A673 (cell line): ENCODE measurements at regions not wholly inside any gene's neighbourhood (a gene's known extent, or its start where the extent isn't known, plus 50 kb on each side); places are given as distances from the start of the nearest gene placed in this dataset.

Source experiments
- BruUV-seq: library from RNA; stranded (reverse); fragments of 400-500 nt; replicated peaks from 2 replicates; lab custom pipeline; 2021; lab: Mats Ljungman, UMichigan
- CTCF ChIA-PET: fragments of 300-600 bp; sonication (Branson Sonifier 250); formaldehyde crosslinking; loops from one replicate; lab custom pipeline; 2022; ENCODE audit warnings: antibody characterized with exemption; lab: Charles Lee
- POLR2A ChIA-PET: fragments of 300-600 bp; sonication (Branson Sonifier 250); formaldehyde crosslinking; loops from one replicate; lab custom pipeline; 2022; ENCODE audit warnings: antibody characterized with exemption; ENCODE audit not compliant: low non-redundant PET; lab: Charles Lee
- DNase-seq: peaks from one replicate; pipeline ENCODE4 v3.0.0-alpha.2; 2015; ENCODE audit warnings: low spot score
- H3K27ac ChIP-seq: fragments of 200-600 bp; sonication (generic); 2 replicates; pipeline ENCODE4 v1.5.1; 2016; ENCODE audit warnings: mixed run types, low read depth, mild to moderate bottlenecking, mixed read lengths, antibody characterized with exemption, low read length; ENCODE audit not compliant: poor library complexity, severe bottlenecking
- H3K27me3 ChIP-seq: fragments of 200-600 bp; sonication (generic); replicated peaks from 2 replicates; pipeline ENCODE4 v1.6.1; 2017; ENCODE audit warnings: mixed run types, low read depth, mild to moderate bottlenecking, mixed read lengths, antibody characterized with exemption, low read length; ENCODE audit not compliant: insufficient read depth, poor library complexity
- H3K36me3 ChIP-seq: fragments of 200-600 bp; sonication (generic); 2 replicates; pipeline ENCODE4 v1.6.1; 2016; ENCODE audit warnings: mixed run types, mild to moderate bottlenecking, mixed read lengths, antibody characterized with exemption, low read length; ENCODE audit not compliant: insufficient read depth, poor library complexity, severe bottlenecking
- H3K4me1 ChIP-seq: fragments of 200-600 bp; sonication (generic); 2 replicates; pipeline ENCODE4 v1.6.1; 2017; ENCODE audit warnings: mixed run types, mild to moderate bottlenecking, mixed read lengths, antibody characterized with exemption, low read length; ENCODE audit not compliant: insufficient read depth, poor library complexity, severe bottlenecking
- H3K4me3 ChIP-seq: fragments of 200-600 bp; sonication (generic); 2 replicates; pipeline ENCODE4 v1.5.1; 2016; ENCODE audit warnings: low read depth, mixed run types, mild to moderate bottlenecking, mixed read lengths, low read length; ENCODE audit not compliant: poor library complexity, severe bottlenecking
- H3K9me3 ChIP-seq: fragments of 200-600 bp; sonication (generic); 2 replicates; pipeline ENCODE4 v1.6.1; 2016; ENCODE audit warnings: mixed run types, low read depth, mild to moderate bottlenecking, mixed read lengths, antibody characterized with exemption, low read length; ENCODE audit not compliant: poor library complexity, severe bottlenecking
- EZH2 ChIP-seq: fragments of 200-600 bp; sonication (generic); IDR thresholded peaks from 2 replicates; pipeline ENCODE4 v1.6.1; 2017; ENCODE audit warnings: borderline replicate concordance, low read depth, mild to moderate bottlenecking, mixed read lengths, antibody characterized with exemption, low read length; ENCODE audit not compliant: poor library complexity, severe bottlenecking
- intact Hi-C: fragments of 100-400 bp; cut with micrococcal nuclease; formaldehyde crosslinking; loops from one replicate; pipeline ENCODE4 v1.10.0; 2022; ENCODE audit not compliant: unreplicated experiment
- TF ChIP-seq, protein P1 (sequence below): fragments of 300-800, 200-600 bp; sonication (generic); conservative IDR thresholded peaks from 2 replicates; pipeline ENCODE4 v1.5.1; 2017; ENCODE audit warnings: low read depth, mild to moderate bottlenecking, antibody characterized with exemption, low read length, moderate library complexity, mixed read lengths

DNA sequence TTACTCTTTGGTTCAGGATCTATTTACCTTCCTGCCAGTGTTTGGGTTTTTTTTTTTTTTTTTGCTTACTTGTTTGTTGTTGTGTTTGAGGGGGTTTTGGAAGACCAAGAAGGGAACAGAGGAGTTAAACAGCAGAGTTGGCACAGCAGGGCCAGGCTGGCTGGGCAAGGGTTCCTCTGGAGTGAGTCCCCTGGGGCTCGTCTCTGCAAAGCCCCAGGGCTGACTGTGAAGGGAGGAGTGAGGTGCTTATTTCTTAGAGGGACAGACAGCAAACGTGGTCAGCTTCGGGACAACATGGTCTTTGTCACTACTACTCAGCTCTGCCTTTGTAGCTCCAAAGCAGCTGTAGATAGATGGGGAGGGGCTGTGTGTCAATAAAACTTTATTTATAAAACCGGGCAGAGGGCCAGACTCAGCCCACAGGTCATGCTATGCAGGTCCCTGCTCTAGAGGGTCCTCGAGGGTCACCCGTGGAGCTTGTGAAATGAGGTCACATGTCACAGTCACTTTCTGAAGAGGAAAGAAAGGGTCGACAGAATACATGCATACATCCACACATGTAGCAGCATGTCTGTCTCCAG, 1404.7 kb downstream of the BRD1 start:
- no peak for TF ChIP-seq EZH2
- ChIA-PET CTCF (no interaction called here), POLR2A (no interaction called here)
- Histone ChIP-seq H3K9me3 (no peaks in the 10 kb centered on the region), H3K27ac (no peak overlapping the region), H3K4me1 (no peaks in the 10 kb centered on the region), H3K4me3 (no peak overlapping the region), H3K36me3 (no peaks in the 10 kb centered on the region), H3K27me3 (no peaks in the 10 kb centered on the region)
- intact Hi-C loops = no loop called here
- BruUV-seq = no TSS peak
- no peak for DNase-seq

DNA sequence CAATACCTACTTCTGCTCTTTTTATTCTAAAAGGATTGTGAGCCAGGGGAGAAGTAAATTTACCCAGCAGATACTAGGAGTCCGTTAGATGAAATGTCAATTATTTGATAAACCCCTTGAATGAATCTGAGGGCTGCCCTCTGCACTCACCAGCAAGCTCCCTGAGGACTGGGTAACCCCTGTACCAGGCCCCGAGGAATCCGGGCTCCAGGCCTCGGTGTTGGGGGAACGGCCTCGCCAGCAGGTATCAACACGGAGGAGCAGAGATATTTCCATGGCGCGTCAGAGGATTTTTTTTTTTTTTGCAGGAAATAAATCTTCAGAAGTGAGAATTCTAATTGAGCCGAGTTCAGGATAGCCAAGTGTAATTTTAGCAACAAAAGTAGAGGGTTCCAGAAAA, 1408.8 kb downstream of the BRD1 start:
- intact Hi-C loops = no loop called here
- no peaks in the 10 kb centered on the region for H3K9me3 ChIP-seq
- TF ChIP-seq, protein P1, sequence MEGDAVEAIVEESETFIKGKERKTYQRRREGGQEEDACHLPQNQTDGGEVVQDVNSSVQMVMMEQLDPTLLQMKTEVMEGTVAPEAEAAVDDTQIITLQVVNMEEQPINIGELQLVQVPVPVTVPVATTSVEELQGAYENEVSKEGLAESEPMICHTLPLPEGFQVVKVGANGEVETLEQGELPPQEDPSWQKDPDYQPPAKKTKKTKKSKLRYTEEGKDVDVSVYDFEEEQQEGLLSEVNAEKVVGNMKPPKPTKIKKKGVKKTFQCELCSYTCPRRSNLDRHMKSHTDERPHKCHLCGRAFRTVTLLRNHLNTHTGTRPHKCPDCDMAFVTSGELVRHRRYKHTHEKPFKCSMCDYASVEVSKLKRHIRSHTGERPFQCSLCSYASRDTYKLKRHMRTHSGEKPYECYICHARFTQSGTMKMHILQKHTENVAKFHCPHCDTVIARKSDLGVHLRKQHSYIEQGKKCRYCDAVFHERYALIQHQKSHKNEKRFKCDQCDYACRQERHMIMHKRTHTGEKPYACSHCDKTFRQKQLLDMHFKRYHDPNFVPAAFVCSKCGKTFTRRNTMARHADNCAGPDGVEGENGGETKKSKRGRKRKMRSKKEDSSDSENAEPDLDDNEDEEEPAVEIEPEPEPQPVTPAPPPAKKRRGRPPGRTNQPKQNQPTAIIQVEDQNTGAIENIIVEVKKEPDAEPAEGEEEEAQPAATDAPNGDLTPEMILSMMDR = no peak
- no peak for TF ChIP-seq EZH2
- H3K36me3 ChIP-seq = no peaks in the 10 kb centered on the region
- ChIA-PET CTCF (no interaction called here), POLR2A (no interaction called here)
- H3K27me3 ChIP-seq = no peaks in the 10 kb centered on the region
- H3K4me1 ChIP-seq = no peaks in the 10 kb centered on the region
- DNase-seq = no peak
- BruUV-seq = no TSS peak
- H3K4me3 ChIP-seq = no peak overlapping the region
- H3K27ac ChIP-seq = no peak overlapping the region

DNA sequence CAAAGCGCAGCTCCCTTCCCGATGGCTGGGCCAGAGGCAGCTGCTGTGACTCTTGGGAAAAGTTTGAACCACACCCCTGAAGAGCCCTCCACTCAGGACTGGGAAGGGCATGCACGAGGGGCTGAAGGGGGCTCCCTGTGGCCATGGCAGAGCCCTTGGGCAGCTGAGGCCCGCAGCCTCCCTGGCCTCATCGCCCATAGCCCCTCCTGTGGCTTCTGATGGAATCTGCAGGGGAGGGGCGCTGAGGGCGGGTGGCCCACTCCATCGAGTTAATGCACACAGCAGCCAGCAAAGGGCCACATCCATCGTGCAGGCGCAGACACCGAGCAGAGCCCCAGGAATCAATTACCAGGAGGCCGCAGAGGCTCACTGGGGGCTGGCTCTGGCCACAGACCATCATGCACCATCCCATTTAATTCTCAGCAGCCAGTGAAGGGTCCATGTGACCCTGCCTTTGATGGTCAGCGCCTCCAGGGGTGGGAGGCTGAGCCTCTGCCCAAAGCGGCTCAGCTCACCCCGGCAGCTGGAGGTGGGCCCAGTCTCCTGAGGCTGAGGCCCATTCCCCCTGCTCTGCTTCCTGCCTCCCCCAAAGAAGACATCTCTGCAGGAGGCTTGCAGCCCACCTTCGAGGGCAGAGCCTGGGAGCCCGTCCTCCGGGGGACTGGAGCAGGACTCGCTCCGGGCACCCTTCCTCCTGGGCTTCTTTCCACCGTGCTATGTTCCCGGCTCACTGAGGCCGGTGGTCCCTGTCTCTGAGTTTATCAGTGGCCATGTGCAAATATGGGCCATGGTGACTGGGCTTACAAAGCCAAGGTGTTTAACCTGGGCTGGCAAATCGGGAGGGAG, 1410.2 kb downstream of the BRD1 start:
- Histone ChIP-seq H3K9me3 (no peaks in the 10 kb centered on the region), H3K4me3 (no peak overlapping the region), H3K27ac (no peak overlapping the region), H3K36me3 (no peaks in the 10 kb centered on the region), H3K27me3 (no peaks in the 10 kb centered on the region), H3K4me1 (no peaks in the 10 kb centered on the region)
- DNase-seq = no peak
- BruUV-seq = no TSS peak
- ChIA-PET CTCF (no interaction called here), POLR2A (no interaction called here)
- TF ChIP-seq, protein P1 = no peak
- no peak for TF ChIP-seq EZH2
- intact Hi-C loops = no loop called here
